Endodermal cell (in vitro differentiated cells): ENCODE measurements at regions not wholly inside any gene's neighbourhood (a gene's known extent, or its start where the extent isn't known, plus 50 kb on each side); places are given as distances from the start of the nearest gene placed in this dataset.
"Not testable (repeated sequence)": the region's sequence is repeated elsewhere in the genome, so short reads cannot be mapped to it uniquely, and the experiment has no call there.

ENCODE experiments used
- DNase-seq: peaks from one replicate; pipeline ENCODE4 v3.0.0-alpha.2; 2017
- H3K27ac ChIP-seq: 2 replicates; pipeline ENCODE4 v1.5.1; 2013; ENCODE audit warnings: mild to moderate bottlenecking, low read depth, low read length, moderate library complexity
- H3K27me3 ChIP-seq: 2 replicates; pipeline ENCODE4 v1.6.1; 2013; ENCODE audit warnings: mild to moderate bottlenecking, low read length, moderate library complexity; ENCODE audit not compliant: insufficient read depth, control insufficient read depth, poor library complexity, severe bottlenecking
- H3K36me3 ChIP-seq: 2 replicates; pipeline ENCODE4 v1.7.0; 2013; ENCODE audit warnings: mild to moderate bottlenecking, low read length, moderate library complexity; ENCODE audit not compliant: control insufficient read depth, insufficient read depth
- H3K4me1 ChIP-seq: one replicate; pipeline ENCODE4 v1.7.0; 2013; ENCODE audit warnings: low read length; ENCODE audit not compliant: control insufficient read depth, insufficient read depth
- H3K4me3 ChIP-seq: 2 replicates; pipeline ENCODE4 v1.5.1; 2013; ENCODE audit warnings: mild to moderate bottlenecking, low read length, moderate library complexity
- H3K9ac ChIP-seq: 2 replicates; pipeline ENCODE4 v1.6.1; 2013; ENCODE audit warnings: mild to moderate bottlenecking, low read length, moderate library complexity; ENCODE audit not compliant: poor library complexity, severe bottlenecking; ENCODE audit errors: extremely low read depth
- H3K9me3 ChIP-seq: 2 replicates; pipeline ENCODE4 v1.6.1; 2013; ENCODE audit warnings: mild to moderate bottlenecking, low read length, moderate library complexity; ENCODE audit not compliant: control insufficient read depth
- H3K27ac Mint-ChIP-seq: 2 replicates; pipeline ENCODE4 v1.8.0; 2020; ENCODE audit warnings: mixed read lengths
- H3K27me3 Mint-ChIP-seq: 2 replicates; pipeline ENCODE4 v1.8.0; 2021; ENCODE audit warnings: mild to moderate bottlenecking, mixed read lengths; ENCODE audit not compliant: insufficient read depth
- H3K36me3 Mint-ChIP-seq: 2 replicates; pipeline ENCODE4 v1.8.0; 2020; ENCODE audit warnings: low read depth, mixed read lengths
- H3K4me1 Mint-ChIP-seq: 2 replicates; pipeline ENCODE4 v1.8.0; 2020; ENCODE audit warnings: mixed read lengths
- H3K4me3 Mint-ChIP-seq: 2 replicates; pipeline ENCODE4 v1.8.0; 2020; ENCODE audit warnings: mild to moderate bottlenecking, moderate library complexity, mixed read lengths
- H3K9me3 Mint-ChIP-seq: 2 replicates; pipeline ENCODE4 v1.8.0; 2020; ENCODE audit warnings: mild to moderate bottlenecking, mixed read lengths
- CTCF ChIP-seq: fragments of 200-600 bp; sonication (generic); conservative IDR thresholded peaks from 2 replicates; pipeline ENCODE4 v1.5.0; 2021; ENCODE audit warnings: antibody characterized with exemption, mild to moderate bottlenecking
- WGBS, 2 experiments: methylation state at CpG; one replicate each; pipeline versions ENCODE4 v1.1.5 to v1.1.7; 2013; ENCODE audit warnings: missing lambda C conversion rate in 2 of 2, mixed read lengths in 1 of 2; ENCODE audit not compliant: insufficient coverage in 1 of 2, insufficient read length in 1 of 2; 5-methylcytosine and 5-hydroxymethylcytosine counted together

GRCh38 chr1:238912148-238912547 lies 474.2 kb upstream of the CHRM3 start:
- WGBS, 2 experiments: 89 to 100% methylated on average over 1 of the region's 1 CpG
- TF ChIP-seq CTCF: no peak
- DNase-seq: no peak
- Histone ChIP-seq H3K4me3 (no peak overlapping the region), H3K27ac (no peak overlapping the region), H3K9ac (no peak overlapping the region), H3K36me3 (no peaks in the 10 kb centered on the region), H3K9me3 (no peaks in the 10 kb centered on the region), H3K27me3 (peaks cover 11% of the 10 kb centered on the region), H3K4me1 (peaks cover 3% of the 10 kb centered on the region)
- Mint-ChIP-seq H3K27me3 (peaks cover 5% of the 10 kb centered on the region), H3K9me3 (no peaks in the 10 kb centered on the region), H3K4me1 (peaks cover 2% of the 10 kb centered on the region), H3K4me3 (no peak overlapping the region), H3K27ac (no peak overlapping the region), H3K36me3 (no peaks in the 10 kb centered on the region)

- H3K27ac ChIP-seq, H3K4me1 ChIP-seq, H3K27ac Mint-ChIP-seq, H3K4me3 ChIP-seq, H3K9me3 ChIP-seq, H3K9ac ChIP-seq, H3K36me3 Mint-ChIP-seq, H3K4me3 Mint-ChIP-seq, H3K27me3 Mint-ChIP-seq, H3K4me1 Mint-ChIP-seq, DNase-seq, H3K36me3 ChIP-seq: not testable (repeated sequence)
- H3K9me3 Mint-ChIP-seq: peaks cover 38% of the 10 kb centered on the region
- H3K27me3 ChIP-seq: peaks cover 11% of the 10 kb centered on the region
- whole genome bisulfite sequencing, 2 experiments: 92 to 95% methylated on average over 6 to 7 of the region's 8 CpGs
These were observed 483.6 kb upstream of the CHRM3 start for GRCh38 chr1:238902752-238903151.

GRCh38 chr1:238900334-238900865 lies 486.0 kb upstream of the CHRM3 start:
- H3K36me3 Mint-ChIP-seq: no peaks in the 10 kb centered on the region
- Histone ChIP-seq H3K27me3 (no peaks in the 10 kb centered on the region), H3K4me3 (no peak overlapping the region), H3K27ac (no peak overlapping the region), H3K9ac (no peak overlapping the region), H3K9me3 (no peaks in the 10 kb centered on the region), H3K36me3 (no peaks in the 10 kb centered on the region), H3K4me1 (no peaks in the 10 kb centered on the region)
- no peak overlapping the region for H3K27ac Mint-ChIP-seq
- H3K4me1 Mint-ChIP-seq: no peaks in the 10 kb centered on the region
- DNase-seq: peak; percentile 42
- WGBS, 2 experiments: 94 to 100% methylated on average over 2 to 8 of the region's 8 CpGs
- no peak for TF ChIP-seq CTCF
- H3K9me3 Mint-ChIP-seq: peaks cover 31% of the 10 kb centered on the region
- no peaks in the 10 kb centered on the region for H3K27me3 Mint-ChIP-seq
- H3K4me3 Mint-ChIP-seq: no peak overlapping the region

- no peak for TF ChIP-seq CTCF
- no peak overlapping the region for H3K27ac ChIP-seq
- H3K9ac ChIP-seq: no peak overlapping the region
- no peak overlapping the region for H3K4me3 Mint-ChIP-seq
- no peaks in the 10 kb centered on the region for H3K27me3 ChIP-seq
- no peaks in the 10 kb centered on the region for H3K4me1 Mint-ChIP-seq
- H3K27me3 Mint-ChIP-seq: no peaks in the 10 kb centered on the region
- H3K4me1 ChIP-seq: no peaks in the 10 kb centered on the region
- no peaks in the 10 kb centered on the region for H3K36me3 Mint-ChIP-seq
- peaks cover 24% of the 10 kb centered on the region for H3K9me3 Mint-ChIP-seq
- no peak overlapping the region for H3K27ac Mint-ChIP-seq
- no peak overlapping the region for H3K4me3 ChIP-seq
- no peaks in the 10 kb centered on the region for H3K9me3 ChIP-seq
- H3K36me3 ChIP-seq: no peaks in the 10 kb centered on the region
- DNase-seq: no peak
These were observed 487.5 kb upstream of the CHRM3 start for GRCh38 chr1:238898856-238899255.
